ENCODE measurements at regions not wholly inside any gene's neighbourhood (a gene's known extent, or its start where the extent isn't known, plus 50 kb on each side); places are given as distances from the start of the nearest gene placed in this dataset.
A peak's percentile ranks its signal among the peaks of the same experiment; 100 is the strongest.

DNA sequence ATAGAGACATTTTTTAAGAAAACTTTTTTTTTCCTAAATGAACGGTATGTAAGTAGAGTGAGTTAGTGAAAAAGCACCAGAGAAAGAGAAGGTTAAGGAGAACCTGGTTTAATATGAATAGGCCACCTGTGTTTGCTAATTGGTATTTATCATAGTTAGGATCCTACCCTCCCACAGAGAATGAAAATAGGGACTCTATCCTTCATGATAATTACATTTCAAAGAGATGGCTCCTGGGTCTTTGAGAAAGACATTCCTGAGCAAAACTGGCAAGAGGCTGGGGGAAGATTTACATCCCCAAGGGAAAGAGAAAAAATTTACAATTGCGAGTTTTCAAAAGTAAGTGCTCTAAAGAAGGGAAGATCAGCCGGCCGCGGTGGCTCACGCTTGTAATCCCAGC, 1284.5 kb downstream of the SLITRK1 start (continued):
- TF ChIP-seq, protein P1, sequence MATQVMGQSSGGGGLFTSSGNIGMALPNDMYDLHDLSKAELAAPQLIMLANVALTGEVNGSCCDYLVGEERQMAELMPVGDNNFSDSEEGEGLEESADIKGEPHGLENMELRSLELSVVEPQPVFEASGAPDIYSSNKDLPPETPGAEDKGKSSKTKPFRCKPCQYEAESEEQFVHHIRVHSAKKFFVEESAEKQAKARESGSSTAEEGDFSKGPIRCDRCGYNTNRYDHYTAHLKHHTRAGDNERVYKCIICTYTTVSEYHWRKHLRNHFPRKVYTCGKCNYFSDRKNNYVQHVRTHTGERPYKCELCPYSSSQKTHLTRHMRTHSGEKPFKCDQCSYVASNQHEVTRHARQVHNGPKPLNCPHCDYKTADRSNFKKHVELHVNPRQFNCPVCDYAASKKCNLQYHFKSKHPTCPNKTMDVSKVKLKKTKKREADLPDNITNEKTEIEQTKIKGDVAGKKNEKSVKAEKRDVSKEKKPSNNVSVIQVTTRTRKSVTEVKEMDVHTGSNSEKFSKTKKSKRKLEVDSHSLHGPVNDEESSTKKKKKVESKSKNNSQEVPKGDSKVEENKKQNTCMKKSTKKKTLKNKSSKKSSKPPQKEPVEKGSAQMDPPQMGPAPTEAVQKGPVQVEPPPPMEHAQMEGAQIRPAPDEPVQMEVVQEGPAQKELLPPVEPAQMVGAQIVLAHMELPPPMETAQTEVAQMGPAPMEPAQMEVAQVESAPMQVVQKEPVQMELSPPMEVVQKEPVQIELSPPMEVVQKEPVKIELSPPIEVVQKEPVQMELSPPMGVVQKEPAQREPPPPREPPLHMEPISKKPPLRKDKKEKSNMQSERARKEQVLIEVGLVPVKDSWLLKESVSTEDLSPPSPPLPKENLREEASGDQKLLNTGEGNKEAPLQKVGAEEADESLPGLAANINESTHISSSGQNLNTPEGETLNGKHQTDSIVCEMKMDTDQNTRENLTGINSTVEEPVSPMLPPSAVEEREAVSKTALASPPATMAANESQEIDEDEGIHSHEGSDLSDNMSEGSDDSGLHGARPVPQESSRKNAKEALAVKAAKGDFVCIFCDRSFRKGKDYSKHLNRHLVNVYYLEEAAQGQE (IDR thresholded peaks at IDR 0.05): no peak
- no peak for TF ChIP-seq ZNF302 (CRISPR knock-in tag; IDR thresholded peaks at IDR 0.05)
- TF ChIP-seq ZFP36 (IDR thresholded peaks at IDR 0.05; ENCODE audit: borderline replicate concordance, partially characterized antibody): no peak
- TF ChIP-seq, protein P2, sequence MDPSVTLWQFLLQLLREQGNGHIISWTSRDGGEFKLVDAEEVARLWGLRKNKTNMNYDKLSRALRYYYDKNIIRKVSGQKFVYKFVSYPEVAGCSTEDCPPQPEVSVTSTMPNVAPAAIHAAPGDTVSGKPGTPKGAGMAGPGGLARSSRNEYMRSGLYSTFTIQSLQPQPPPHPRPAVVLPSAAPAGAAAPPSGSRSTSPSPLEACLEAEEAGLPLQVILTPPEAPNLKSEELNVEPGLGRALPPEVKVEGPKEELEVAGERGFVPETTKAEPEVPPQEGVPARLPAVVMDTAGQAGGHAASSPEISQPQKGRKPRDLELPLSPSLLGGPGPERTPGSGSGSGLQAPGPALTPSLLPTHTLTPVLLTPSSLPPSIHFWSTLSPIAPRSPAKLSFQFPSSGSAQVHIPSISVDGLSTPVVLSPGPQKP (IDR thresholded peaks at IDR 0.05; ENCODE audit: low read depth, low read length): no peak

DNA sequence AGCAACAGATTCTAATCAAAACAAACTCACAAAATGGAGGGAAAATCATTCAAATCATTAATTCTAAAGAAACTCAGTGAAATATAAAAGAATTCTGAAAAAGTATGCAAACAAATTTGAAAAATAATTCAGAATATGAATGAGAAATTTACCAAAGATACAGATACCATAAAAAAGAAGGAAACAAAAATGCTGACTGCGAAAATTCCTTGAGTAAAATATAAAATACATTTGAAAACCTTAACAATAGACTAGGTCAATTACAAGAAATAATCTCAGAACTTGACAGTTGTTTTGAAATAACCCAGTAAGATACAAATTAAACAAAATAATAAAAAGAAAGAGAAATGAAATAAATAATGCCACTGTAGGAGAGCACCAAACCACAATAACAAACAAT, 1289.0 kb downstream of the SLITRK1 start:
- no peak for ATAC-seq
- POLR2A ChIA-PET: no interaction called here
- H3K4me3 ChIP-seq: no peak overlapping the region

DNA sequence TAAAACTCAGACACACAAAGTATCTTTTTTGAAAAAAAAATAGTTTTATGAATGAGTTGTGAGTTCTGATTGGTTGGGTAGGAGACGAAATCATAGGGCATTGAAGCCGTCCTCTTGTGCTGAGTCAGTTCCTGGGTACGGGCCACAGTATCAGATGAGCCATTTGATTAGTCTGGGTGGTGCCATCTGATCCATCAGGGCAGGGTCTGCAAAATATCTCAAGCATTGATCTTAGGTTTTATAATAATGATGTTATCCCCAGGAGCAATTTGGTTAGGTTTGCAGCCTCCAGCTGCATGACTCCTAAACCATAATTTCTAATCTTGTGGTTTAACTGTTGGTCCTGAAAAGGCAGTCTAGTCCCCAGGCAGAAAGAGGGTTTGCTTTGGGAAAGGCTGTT, 1310.6 kb downstream of the SLITRK1 start:
- CTCF ChIA-PET: no interaction called here
- WGBS (ENCODE audit: missing lambda C conversion rate): 41% methylated on average over 3 of the region's 3 CpGs

More for the DNA sequence above, 1289.0 kb downstream of the SLITRK1 start:
- H3K9me3 ChIP-seq: no peaks in the 10 kb centered on the region
- H3K27ac ChIP-seq: no peak overlapping the region
- 10% methylated on average over 1 of the region's 1 CpG for WGBS (ENCODE audit: missing lambda C conversion rate)
- H3K4me1 ChIP-seq: no peaks in the 10 kb centered on the region
- CTCF ChIA-PET: no interaction called here
- no peak for DNase-seq (ENCODE audit: low read depth in 1 of 2, low spot score in 1 of 2)
- no peak for TF ChIP-seq HOXB5 (CRISPR knock-in tag; IDR thresholded peaks at IDR 0.05)
- no peak for TF ChIP-seq ESRRA (IDR thresholded peaks at IDR 0.05; ENCODE audit: borderline replicate concordance, low read length)
- TF ChIP-seq MAFK (IDR thresholded peaks at IDR 0.05; ENCODE audit: partially characterized antibody): peak; percentile 53
- FAIRE-seq: no peak
- H3K4me2 ChIP-seq: no peak overlapping the region

DNA sequence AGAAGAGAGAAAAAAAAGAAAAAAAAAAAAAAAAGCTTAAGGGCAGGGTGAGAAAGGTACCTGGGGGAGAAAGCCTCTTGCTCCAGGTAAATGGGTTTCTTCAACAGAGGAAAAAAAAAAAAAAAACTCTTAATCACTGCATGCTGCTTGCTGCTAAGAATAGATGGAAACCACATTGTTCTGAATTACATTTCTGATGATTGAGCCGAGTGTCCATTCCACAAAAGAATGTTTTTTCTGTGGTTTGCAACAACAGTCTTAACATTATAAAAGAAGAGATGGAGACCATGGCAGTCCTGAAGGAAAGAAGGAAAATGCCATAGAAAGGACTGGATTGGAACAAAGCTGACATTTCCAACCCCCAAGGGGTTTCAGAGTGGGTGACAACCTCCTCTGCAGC, 1312.7 kb downstream of the SLITRK1 start:
- H3K4me1 ChIP-seq: no peaks in the 10 kb centered on the region
- TF ChIP-seq HOXA7 (CRISPR knock-in tag; IDR thresholded peaks at IDR 0.05) (no peak), SREBF2 (IDR thresholded peaks at IDR 0.05) (no peak), EHMT2 (IDR thresholded peaks at IDR 0.05; ENCODE audit: low read depth) (no peak), MAZ (IDR thresholded peaks at IDR 0.05; ENCODE audit: borderline replicate concordance, low read depth, low read length) (no peak), ESRRA (IDR thresholded peaks at IDR 0.05; ENCODE audit: borderline replicate concordance, low read length) (no peak)
- WGBS (ENCODE audit: missing lambda C conversion rate): 11% methylated on average over 1 of the region's 1 CpG
- no peak overlapping the region for H3K4me3 ChIP-seq
- H3K4me2 ChIP-seq: no peak overlapping the region
- ATAC-seq: no peak
- H3K27ac ChIP-seq: no peak overlapping the region
- FAIRE-seq: no peak
- ChIA-PET POLR2A (no interaction called here), CTCF (no interaction called here)
- no peaks in the 10 kb centered on the region for H3K9me3 ChIP-seq
- DNase-seq (ENCODE audit: low read depth in 1 of 2, low spot score in 1 of 2): no peak

More for the DNA sequence above, 1310.6 kb downstream of the SLITRK1 start:
- no peak for DNase-seq (ENCODE audit: low read depth in 1 of 2, low spot score in 1 of 2)
- H3K4me2 ChIP-seq: no peak overlapping the region
- H3K4me3 ChIP-seq: no peak overlapping the region
- no peaks in the 10 kb centered on the region for H3K4me1 ChIP-seq
- FAIRE-seq: no peak
- H3K27ac ChIP-seq: no peak overlapping the region
- POLR2A ChIA-PET: no interaction called here
- no peak for ATAC-seq
- no peak for TF ChIP-seq EHF (CRISPR knock-in tag; IDR thresholded peaks at IDR 0.05)
- no peak for TF ChIP-seq BHLHE40 (IDR thresholded peaks at IDR 0.05; ENCODE audit: low read depth, low read length)
- no peak for TF ChIP-seq RCOR1 (IDR thresholded peaks at IDR 0.05; ENCODE audit: low read depth, low read length)
- no peak for TF ChIP-seq PHF8 (IDR thresholded peaks at IDR 0.05; ENCODE audit: borderline replicate concordance, low read depth)
- TF ChIP-seq ESRRA (IDR thresholded peaks at IDR 0.05; ENCODE audit: borderline replicate concordance, low read length): no peak
- no peak for TF ChIP-seq HEYL (CRISPR knock-in tag; IDR thresholded peaks at IDR 0.05)
- TF ChIP-seq, protein P3, sequence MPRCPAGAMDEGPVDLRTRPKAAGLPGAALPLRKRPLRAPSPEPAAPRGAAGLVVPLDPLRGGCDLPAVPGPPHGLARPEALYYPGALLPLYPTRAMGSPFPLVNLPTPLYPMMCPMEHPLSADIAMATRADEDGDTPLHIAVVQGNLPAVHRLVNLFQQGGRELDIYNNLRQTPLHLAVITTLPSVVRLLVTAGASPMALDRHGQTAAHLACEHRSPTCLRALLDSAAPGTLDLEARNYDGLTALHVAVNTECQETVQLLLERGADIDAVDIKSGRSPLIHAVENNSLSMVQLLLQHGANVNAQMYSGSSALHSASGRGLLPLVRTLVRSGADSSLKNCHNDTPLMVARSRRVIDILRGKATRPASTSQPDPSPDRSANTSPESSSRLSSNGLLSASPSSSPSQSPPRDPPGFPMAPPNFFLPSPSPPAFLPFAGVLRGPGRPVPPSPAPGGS (IDR thresholded peaks at IDR 0.05): no peak
- no peak for TF ChIP-seq ZC3H11A (IDR thresholded peaks at IDR 0.05)
- TF ChIP-seq KDM1A (IDR thresholded peaks at IDR 0.05; ENCODE audit: low read depth): no peak
- no peak for TF ChIP-seq EHMT2 (IDR thresholded peaks at IDR 0.05; ENCODE audit: low read depth)
- TF ChIP-seq, protein P4, sequence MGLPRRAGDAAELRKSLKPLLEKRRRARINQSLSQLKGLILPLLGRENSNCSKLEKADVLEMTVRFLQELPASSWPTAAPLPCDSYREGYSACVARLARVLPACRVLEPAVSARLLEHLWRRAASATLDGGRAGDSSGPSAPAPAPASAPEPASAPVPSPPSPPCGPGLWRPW (IDR thresholded peaks at IDR 0.05): no peak
- TF ChIP-seq POLR2AphosphoS2 (conservative IDR thresholded peaks at IDR 0.05; ENCODE audit: low read length): no peak
- H3K9me3 ChIP-seq: no peaks in the 10 kb centered on the region

Measured in A549 (cell line).